GM18498 (cell line): ENCODE measurements at regions not wholly inside any gene's neighbourhood (a gene's known extent, or its start where the extent isn't known, plus 50 kb on each side); places are given as distances from the start of the nearest gene placed in this dataset.

Source experiments
- ATAC-seq: cut with Tn5 transposase; IDR thresholded peaks from one replicate; pipeline ENCODE4 v1.9.1; 2021; ENCODE audit warnings: mild to moderate bottlenecking, moderate library complexity; ENCODE audit not compliant: unreplicated experiment

DNA sequence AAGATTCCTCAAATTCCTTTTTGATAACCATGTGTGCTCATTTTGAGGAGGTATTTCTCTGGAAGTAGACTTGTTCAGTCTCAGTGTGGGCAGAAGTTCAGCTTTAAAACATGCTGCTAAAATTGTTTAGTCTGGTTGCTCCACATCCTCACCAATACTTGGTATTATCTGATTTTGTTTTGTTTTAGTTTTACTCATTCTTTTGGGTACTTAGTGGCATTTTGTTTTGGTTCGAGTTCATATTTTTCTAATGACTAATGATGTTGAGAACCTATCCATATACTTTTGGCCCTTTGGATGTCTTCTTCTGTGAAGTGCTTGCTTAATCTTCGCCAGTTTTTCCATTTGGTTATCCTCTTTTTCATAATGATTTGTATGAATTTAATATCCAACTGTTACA lies 694.2 kb upstream of the FZD8 start:
- ATAC-seq = no peak

- ATAC-seq = no peak
These were observed 691.4 kb upstream of the FZD8 start for GRCh38 chr10:36333446-36333845.

DNA sequence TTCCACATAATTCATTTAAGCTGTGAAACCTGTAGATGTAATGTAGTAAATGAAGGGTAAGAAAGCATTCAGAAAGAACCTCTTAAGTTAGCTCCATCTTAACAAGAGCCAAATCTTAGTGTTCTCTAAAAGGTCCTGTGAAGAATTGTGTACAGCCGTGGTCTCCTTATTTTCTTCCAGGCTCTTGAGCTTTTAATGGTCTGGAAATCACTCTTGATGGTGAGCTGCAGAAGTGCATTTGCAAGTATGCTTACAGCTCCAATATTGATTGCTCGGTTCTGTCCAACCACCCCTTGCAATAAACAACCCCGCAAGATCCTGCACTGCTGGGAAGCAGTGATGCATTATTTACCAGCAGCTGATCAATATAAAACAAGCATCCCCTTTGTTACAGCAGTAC lies 690.8 kb upstream of the FZD8 start:
- no peak for ATAC-seq

DNA sequence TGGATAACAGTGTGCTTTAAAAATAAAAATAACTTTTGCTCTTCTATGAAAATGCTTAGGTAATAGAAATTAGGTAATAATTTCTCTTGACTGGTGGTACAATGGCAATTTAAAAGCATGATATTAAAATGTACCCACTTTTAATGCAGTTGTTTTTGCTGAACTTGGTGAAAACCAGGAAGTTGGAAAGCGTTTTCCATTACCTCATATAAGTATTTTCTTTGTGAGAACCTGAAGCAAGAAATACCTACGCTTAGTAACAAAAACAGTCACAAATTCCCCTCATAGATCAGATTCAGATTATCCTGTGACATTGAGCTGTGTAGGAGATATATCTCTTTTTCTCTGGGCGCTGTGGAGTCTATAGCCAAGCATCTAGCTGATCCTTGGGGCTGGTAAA lies 689.0 kb upstream of the FZD8 start:
- ATAC-seq = no peak

GRCh38 chr10:36325815-36326214 lies 683.7 kb upstream of the FZD8 start:
- no peak for ATAC-seq

GRCh38 chr10:36324831-36325230 lies 682.7 kb upstream of the FZD8 start:
- ATAC-seq = no peak

- ATAC-seq = no peak
These were observed 671.0 kb upstream of the FZD8 start for GRCh38 chr10:36313142-36313541.

- ATAC-seq = no peak
These were observed 661.8 kb upstream of the FZD8 start for GRCh38 chr10:36303896-36304295.

DNA sequence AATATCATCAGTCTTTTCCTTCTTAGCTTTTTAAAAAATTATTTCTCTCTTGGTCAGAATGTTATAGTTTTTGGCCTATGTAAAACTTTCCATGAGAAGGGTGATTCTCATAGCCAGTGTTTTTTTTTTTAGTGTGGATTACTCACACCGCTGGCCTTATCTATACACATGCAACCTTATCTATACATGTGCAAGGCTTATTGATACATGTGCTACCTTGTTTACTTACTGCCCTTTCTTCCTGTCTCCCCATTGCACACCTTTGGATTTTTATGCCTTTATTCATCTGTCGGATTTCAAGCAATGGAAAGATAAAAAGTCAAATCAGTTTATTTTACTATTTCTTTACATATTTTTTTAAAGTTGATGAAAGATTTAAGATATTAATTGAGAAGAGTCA lies 660.0 kb upstream of the FZD8 start:
- ATAC-seq = no peak

DNA sequence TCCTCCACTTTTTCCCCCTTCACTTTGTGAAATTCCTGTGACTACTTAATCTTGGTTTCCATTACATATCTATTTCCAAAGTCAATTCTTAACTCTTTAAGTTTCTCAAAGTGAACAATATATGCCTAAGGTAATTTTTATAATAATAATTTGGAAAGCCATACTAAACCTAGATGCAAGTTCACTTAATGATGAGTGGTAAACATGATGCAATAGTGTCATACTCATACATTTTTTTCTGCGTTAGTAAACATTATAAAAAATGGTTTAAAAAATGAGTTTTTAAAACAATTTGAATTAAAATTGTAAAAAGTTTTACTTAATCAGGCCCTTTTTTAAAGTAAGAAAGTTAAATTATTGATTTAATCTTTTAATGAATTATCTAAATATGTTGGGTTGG lies 659.4 kb upstream of the FZD8 start:
- ATAC-seq = no peak

GRCh38 chr10:36301139-36301538 lies 659.0 kb upstream of the FZD8 start:
- no peak for ATAC-seq

GRCh38 chr10:36283827-36284226 lies 641.7 kb upstream of the FZD8 start:
- no peak for ATAC-seq

DNA sequence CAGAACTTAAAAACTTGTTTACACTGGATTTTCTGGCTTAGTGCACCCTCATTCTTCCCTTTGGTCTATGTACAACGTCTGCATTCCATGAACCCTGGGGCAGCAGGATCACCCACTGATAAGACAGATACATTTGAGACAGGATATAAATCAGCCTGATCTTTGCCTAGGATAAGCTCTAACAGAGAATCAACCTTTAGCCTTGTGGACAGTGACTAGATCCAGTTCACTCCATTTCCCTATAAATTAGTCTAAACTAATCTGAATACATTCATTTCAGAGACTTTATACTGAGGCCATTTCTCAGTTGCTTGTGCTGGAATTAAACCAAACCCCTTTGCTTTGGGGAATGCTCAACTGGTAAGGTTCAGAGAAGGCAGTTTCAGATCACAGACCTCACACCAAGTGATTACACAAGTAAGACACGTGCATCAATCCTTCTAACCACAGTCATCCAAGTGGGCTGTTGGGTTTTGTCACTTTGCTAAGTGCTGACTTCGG lies 639.8 kb upstream of the FZD8 start:
- no peak for ATAC-seq

DNA sequence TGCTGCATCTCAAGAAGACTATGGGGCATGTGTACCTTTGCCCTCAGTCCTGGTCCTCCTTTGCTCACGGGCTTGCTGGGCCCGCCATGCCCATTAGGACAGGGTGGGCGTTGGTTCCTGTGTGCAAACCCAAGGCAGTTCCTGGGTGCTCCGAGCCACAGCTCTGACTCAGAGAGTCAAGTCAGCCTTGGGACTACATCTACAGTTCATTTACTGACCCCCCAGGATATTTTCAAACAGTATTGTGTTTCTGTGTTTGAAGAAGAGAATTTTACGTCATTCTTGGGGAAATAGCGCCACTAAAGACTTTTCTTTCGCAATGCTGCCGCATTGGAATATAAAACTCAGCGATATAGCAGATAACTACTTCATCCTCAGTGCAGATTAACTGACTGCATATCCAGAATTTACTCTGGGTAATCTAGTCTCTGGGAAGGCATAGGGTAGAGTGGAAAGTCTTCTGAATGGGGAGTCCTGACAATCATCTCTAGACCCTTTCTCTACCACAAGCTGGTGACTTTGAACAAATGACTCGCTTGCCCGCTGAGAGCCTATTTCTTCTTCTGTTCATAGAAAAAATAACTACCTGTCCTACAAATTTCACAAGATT lies 638.9 kb upstream of the FZD8 start:
- no peak for ATAC-seq

DNA sequence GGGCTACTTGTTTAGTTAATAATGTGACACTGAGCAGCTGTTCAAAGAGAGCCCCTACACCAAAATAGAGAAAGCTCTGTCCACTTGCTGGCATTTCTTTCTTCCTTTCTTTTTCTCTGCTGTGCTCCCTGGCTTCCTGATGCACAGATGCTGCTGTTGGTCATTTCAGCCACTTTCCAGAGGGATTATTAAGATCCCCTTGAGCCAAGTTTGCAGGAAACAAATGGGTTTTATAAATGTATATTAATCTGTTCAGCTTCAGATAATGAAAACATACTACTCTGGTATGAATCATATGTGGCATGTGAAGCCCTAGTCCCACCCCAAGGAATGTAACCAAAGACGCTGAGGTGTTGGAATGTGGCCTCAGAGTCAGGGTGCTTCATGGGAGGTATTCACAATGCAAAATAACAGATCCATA lies 638.2 kb upstream of the FZD8 start:
- no peak for ATAC-seq

- ATAC-seq = no peak
These were observed 636.1 kb upstream of the FZD8 start for GRCh38 chr10:36278176-36278575.

- no peak for ATAC-seq
These were observed 635.4 kb upstream of the FZD8 start for GRCh38 chr10:36277459-36277858.

DNA sequence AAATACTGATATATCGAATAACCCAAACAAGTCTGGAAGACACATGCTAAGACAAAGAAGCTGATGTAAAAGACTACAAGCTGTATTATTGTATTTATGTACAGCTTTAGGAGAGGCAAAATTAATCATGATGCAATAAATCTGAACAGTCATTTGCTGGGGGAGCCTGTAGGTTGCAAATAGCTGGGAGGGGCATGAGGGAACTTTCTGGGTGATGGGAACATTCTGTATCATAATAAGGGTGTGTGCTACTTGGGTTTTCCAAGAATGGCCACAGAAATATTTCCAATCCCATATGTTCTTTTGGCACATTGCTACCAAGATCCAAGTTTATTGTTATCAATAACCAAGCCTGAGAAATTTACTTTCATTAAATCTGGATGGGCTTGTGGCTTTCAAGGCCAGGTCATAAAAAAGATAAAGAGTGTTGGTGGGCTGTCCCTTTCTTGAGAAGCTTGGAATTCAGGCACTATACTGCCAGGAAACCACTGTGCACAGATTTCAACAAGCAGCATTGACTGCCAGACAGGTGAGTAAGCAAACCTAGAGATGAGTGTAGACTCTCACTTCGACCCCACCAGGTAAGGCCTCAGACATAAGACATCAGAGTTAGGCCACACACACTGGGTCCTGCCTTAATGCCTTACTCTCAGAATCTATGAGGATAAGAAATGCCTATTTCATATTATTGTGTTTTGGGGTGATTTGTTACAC lies 629.7 kb upstream of the FZD8 start:
- no peak for ATAC-seq

DNA sequence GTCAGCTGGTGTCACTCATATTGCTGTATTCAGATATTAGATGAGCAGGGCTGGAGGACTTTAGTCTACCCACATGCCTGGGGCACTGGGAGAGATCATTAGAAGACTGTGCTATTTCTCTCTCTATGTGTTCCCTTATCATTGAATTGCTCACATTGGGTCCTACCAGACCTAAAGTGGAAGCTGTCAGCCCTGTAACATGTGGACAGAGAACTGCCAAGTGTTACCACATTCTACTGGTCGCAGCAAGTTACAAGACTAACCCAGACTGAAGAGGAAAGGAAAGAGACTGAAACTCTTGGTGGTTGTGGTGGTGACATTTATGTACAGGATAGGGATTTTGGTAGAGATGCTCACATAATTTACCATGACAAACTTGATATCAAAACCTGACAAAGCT lies 627.1 kb upstream of the FZD8 start:
- no peak for ATAC-seq

GRCh38 chr10:36266923-36267322 lies 624.8 kb upstream of the FZD8 start:
- no peak for ATAC-seq

DNA sequence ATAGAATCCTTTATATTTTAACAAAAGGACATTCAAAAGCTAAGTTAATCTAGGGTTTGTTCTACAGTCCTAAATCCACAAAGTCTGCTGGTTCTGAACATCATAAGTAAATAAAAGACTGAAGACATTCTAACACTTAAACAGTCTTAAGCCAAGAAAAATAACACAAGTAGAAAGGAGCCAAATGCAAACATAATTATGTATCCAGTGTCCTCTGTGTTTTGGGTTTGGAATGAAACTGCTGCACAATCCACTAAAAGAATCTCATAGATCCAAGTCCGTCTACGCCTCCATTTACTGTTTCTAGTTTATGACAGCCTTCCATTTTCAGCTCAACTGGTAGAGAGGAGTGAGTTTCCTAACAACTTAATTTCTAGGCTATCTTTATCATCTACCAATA lies 623.6 kb upstream of the FZD8 start:
- ATAC-seq = no peak

- no peak for ATAC-seq
These were observed 621.8 kb upstream of the FZD8 start for GRCh38 chr10:36263871-36264270.

DNA sequence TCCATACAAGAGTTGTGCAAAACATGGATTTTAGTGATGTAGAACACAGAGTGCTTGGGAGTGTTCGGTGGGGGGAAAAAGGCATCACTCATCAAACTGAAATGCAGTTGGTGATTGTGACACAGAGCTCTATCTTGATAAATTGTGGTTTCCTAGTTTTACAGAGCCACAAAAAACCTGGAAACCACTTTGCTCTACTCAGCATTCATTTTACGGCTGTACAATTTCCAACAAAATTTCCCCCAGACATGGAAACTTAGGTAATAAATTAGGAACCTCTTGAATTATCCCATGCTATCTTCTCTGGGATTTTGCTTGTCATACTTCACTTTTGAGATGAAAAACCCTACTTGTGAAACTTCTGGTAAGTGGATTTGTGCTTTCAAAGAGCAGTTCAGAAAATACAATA lies 614.9 kb upstream of the FZD8 start:
- no peak for ATAC-seq
